Bronchial epithelial cell (primary cell): ENCODE measurements at regions not wholly inside any gene's neighbourhood (a gene's known extent, or its start where the extent isn't known, plus 50 kb on each side); places are given as distances from the start of the nearest gene placed in this dataset.

Source experiments
- DNase-seq: peaks from one replicate; pipeline ENCODE4 v3.0.0-alpha.2; 2010; ENCODE audit warnings: low read depth
- FAIRE-seq: peaks from 2 replicates; lab custom pipeline; 2011; peaks lifted over from hg19 to GRCh38; lab: Jason Lieb, UNC
- H3K27me3 ChIP-seq: 2 replicates; pipeline ENCODE4 v1.5.1; 2011; ENCODE audit warnings: low read length; ENCODE audit not compliant: control insufficient read depth, insufficient read depth
- H3K36me3 ChIP-seq: 2 replicates; pipeline ENCODE4 v1.5.1; 2011; ENCODE audit warnings: low read length; ENCODE audit not compliant: control insufficient read depth, insufficient read depth
- H3K4me3 ChIP-seq: 2 replicates; pipeline ENCODE4 v1.5.1; 2011; ENCODE audit warnings: mild to moderate bottlenecking, low read depth, low read length, control low read depth
- CTCF ChIP-seq: IDR thresholded peaks from 2 replicates; pipeline ENCODE4 v1.5.1; 2011; ENCODE audit warnings: mild to moderate bottlenecking, moderate library complexity, low read length, control low read depth, inconsistent platforms; ENCODE audit not compliant: insufficient read depth, severe bottlenecking

- no peak for DNase-seq
- TF ChIP-seq CTCF: no peak
Observed at GRCh38 chr14:100381395-100382105, 58.4 kb downstream of the SLC25A47 start.

GRCh38 chr14:100382106-100382455 lies 58.9 kb downstream of the SLC25A47 start:
- Histone ChIP-seq H3K4me3 (no peak overlapping the region), H3K27me3 (no peaks in the 10 kb centered on the region), H3K36me3 (peaks cover 3% of the 10 kb centered on the region)
- DNase-seq (no peak), FAIRE-seq (no peak)
- no peak for TF ChIP-seq CTCF

More at GRCh38 chr14:100381395-100382105, 58.4 kb downstream of the SLC25A47 start:
- H3K36me3 ChIP-seq: peaks cover 3% of the 10 kb centered on the region
- H3K4me3 ChIP-seq: no peak overlapping the region
- H3K27me3 ChIP-seq: no peaks in the 10 kb centered on the region
- FAIRE-seq: no peak

GRCh38 chr14:100383727-100384158 lies 60.6 kb downstream of the SLC25A47 start:
- no peak for FAIRE-seq
- Histone ChIP-seq H3K27me3 (no peaks in the 10 kb centered on the region), H3K36me3 (peaks cover 3% of the 10 kb centered on the region), H3K4me3 (no peak overlapping the region)
- peak; percentile 93 for TF ChIP-seq CTCF
- DNase-seq: no peak

DNA sequence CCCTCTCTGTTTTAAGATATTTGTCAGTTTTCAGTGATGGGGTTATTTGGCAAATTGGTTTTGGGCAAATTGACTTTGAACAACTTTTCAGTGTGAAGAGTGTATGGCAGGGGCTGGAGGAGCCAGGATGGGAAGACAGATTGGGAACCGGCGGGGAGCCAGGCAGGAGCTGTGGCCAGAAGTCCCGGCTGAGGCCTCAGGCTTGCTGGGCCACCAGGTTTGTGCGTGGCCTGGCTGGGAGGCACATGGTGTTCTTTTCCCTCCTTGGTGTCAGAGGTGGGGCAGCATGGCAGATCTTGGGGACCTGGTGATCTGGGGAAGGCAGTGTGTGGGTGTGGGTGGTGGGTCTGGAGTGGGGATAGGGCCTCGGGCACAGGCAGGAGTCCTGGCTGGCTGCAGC lies 61.1 kb downstream of the SLC25A47 start:
- Histone ChIP-seq H3K36me3 (peaks cover 3% of the 10 kb centered on the region), H3K4me3 (no peak overlapping the region), H3K27me3 (no peaks in the 10 kb centered on the region)
- TF ChIP-seq CTCF: no peak
- no peak for FAIRE-seq
- no peak for DNase-seq

- Histone ChIP-seq H3K36me3 (peaks cover 7% of the 10 kb centered on the region), H3K4me3 (no peak overlapping the region), H3K27me3 (no peaks in the 10 kb centered on the region)
- DNase-seq (peak; percentile 52), FAIRE-seq (no peak)
- TF ChIP-seq CTCF: peak; percentile 29
Observed at GRCh38 chr14:100384819-100385813, 62.0 kb downstream of the SLC25A47 start.
